Nephron progenitor cell (in vitro differentiated cells): ENCODE measurements at regions not wholly inside any gene's neighbourhood (a gene's known extent, or its start where the extent isn't known, plus 50 kb on each side); places are given as distances from the start of the nearest gene placed in this dataset.

ENCODE experiments used
- DNase-seq: peaks from one replicate; pipeline ENCODE4 v3.0.0; 2021
- H3K27ac Mint-ChIP-seq: 2 replicates; pipeline ENCODE4 v1.8.0; 2021; ENCODE audit warnings: mild to moderate bottlenecking, moderate library complexity, mixed read lengths
- H3K27me3 Mint-ChIP-seq: 2 replicates; pipeline ENCODE4 v1.8.0; 2021; ENCODE audit warnings: mild to moderate bottlenecking, low read depth, mixed read lengths; ENCODE audit not compliant: poor library complexity
- H3K36me3 Mint-ChIP-seq: 2 replicates; pipeline ENCODE4 v1.8.0; 2021; ENCODE audit warnings: low read depth, mixed read lengths
- H3K4me1 Mint-ChIP-seq: 2 replicates; pipeline ENCODE4 v1.8.0; 2021; ENCODE audit warnings: mixed read lengths
- H3K4me3 Mint-ChIP-seq: 2 replicates; pipeline ENCODE4 v1.8.0; 2021; ENCODE audit warnings: mild to moderate bottlenecking, moderate library complexity, mixed read lengths
- H3K9me3 Mint-ChIP-seq: 2 replicates; pipeline ENCODE4 v1.8.0; 2021; ENCODE audit warnings: mild to moderate bottlenecking, moderate library complexity, mixed read lengths
- CTCF ChIP-seq: fragments of 200-600 bp; sonication (generic); IDR thresholded peaks from 2 replicates; pipeline ENCODE4 v1.5.0; 2021; ENCODE audit warnings: antibody characterized with exemption

GRCh38 chr18:29034113-29034856, 857.4 kb upstream of the CDH2 start:
- no peaks in the 10 kb centered on the region for H3K27me3 Mint-ChIP-seq
- no peak for TF ChIP-seq CTCF
- no peak overlapping the region for H3K4me3 Mint-ChIP-seq
- H3K9me3 Mint-ChIP-seq: peaks cover 1% of the 10 kb centered on the region
- DNase-seq: no peak
- no peaks in the 10 kb centered on the region for H3K36me3 Mint-ChIP-seq
- H3K4me1 Mint-ChIP-seq: no peaks in the 10 kb centered on the region
- H3K27ac Mint-ChIP-seq: no peak overlapping the region

GRCh38 chr18:29028560-29028959, 851.6 kb upstream of the CDH2 start:
- Mint-ChIP-seq H3K27ac (no peak overlapping the region), H3K9me3 (no peaks in the 10 kb centered on the region), H3K27me3 (no peaks in the 10 kb centered on the region)

GRCh38 chr18:29018976-29019375, 842.0 kb upstream of the CDH2 start:
- Mint-ChIP-seq H3K27ac (no peak overlapping the region), H3K4me1 (no peaks in the 10 kb centered on the region), H3K27me3 (no peaks in the 10 kb centered on the region), H3K36me3 (no peaks in the 10 kb centered on the region), H3K9me3 (no peaks in the 10 kb centered on the region), H3K4me3 (no peak overlapping the region)
- no peak for DNase-seq
- no peak for TF ChIP-seq CTCF

More at GRCh38 chr18:29028560-29028959, 851.6 kb upstream of the CDH2 start:
- DNase-seq: no peak
- no peaks in the 10 kb centered on the region for H3K36me3 Mint-ChIP-seq
- H3K4me3 Mint-ChIP-seq: no peak overlapping the region
- TF ChIP-seq CTCF: no peak
- H3K4me1 Mint-ChIP-seq: no peaks in the 10 kb centered on the region

- DNase-seq: no peak
These were observed 836.0 kb upstream of the CDH2 start for GRCh38 chr18:29012883-29013465.

GRCh38 chr18:29012364-29012763, 835.4 kb upstream of the CDH2 start:
- TF ChIP-seq CTCF: no peak
- Mint-ChIP-seq H3K9me3 (peaks cover 5% of the 10 kb centered on the region), H3K4me3 (no peak overlapping the region), H3K27ac (no peak overlapping the region), H3K27me3 (no peaks in the 10 kb centered on the region), H3K4me1 (no peaks in the 10 kb centered on the region), H3K36me3 (no peaks in the 10 kb centered on the region)
- no peak for DNase-seq

More at GRCh38 chr18:29012883-29013465, 836.0 kb upstream of the CDH2 start:
- Mint-ChIP-seq H3K9me3 (peaks cover 4% of the 10 kb centered on the region), H3K4me3 (no peak overlapping the region), H3K4me1 (no peaks in the 10 kb centered on the region), H3K27me3 (no peaks in the 10 kb centered on the region), H3K36me3 (no peaks in the 10 kb centered on the region), H3K27ac (no peak overlapping the region)
- no peak for TF ChIP-seq CTCF
